Prostate gland (tissue), 2 donors: ENCODE measurements at regions not wholly inside any gene's neighbourhood (a gene's known extent, or its start where the extent isn't known, plus 50 kb on each side); places are given as distances from the start of the nearest gene placed in this dataset.
"Not testable (repeated sequence)": the region's sequence is repeated elsewhere in the genome, so short reads cannot be mapped to it uniquely, and the experiment has no call there.

ENCODE experiments used
- DNase-seq: peaks from one replicate; pipeline ENCODE4 v3.0.0-alpha.2; 2019; ENCODE audit warnings: low spot score
- H3K27ac ChIP-seq, 2 donors: fragments of 200-600 bp; sonication (generic); 2 replicates each; pipeline ENCODE4 v1.5.1; 2017 to 2019
- H3K27me3 ChIP-seq: fragments of 200-600 bp; sonication (generic); replicated peaks from 2 replicates; pipeline ENCODE4 v1.5.1; 2019; ENCODE audit not compliant: insufficient read depth
- H3K36me3 ChIP-seq, 2 donors: fragments of 200-600 bp; sonication (generic); 1 replicate in 1 of 2; 2 replicates in 1 of 2; pipeline versions ENCODE4 v1.5.1 to v1.8.1; 2017 to 2019
- H3K4me1 ChIP-seq: fragments of 200-600 bp; sonication (generic); replicated peaks from 2 replicates; pipeline ENCODE4 v1.5.1; 2019
- H3K4me3 ChIP-seq, 2 donors: fragments of 200-600 bp; sonication (generic); 2 replicates each; pipeline ENCODE4 v1.5.1; 2017 to 2019
- H3K9me3 ChIP-seq: fragments of 200-600 bp; sonication (generic); 2 replicates; pipeline ENCODE4 v1.5.1; 2017
- POLR2A ChIP-seq: fragments of 450-650 bp; IDR thresholded peaks from one replicate; pipeline ENCODE4 v1.6.1; 2016; ENCODE audit warnings: antibody characterized with exemption, mild to moderate bottlenecking
- POLR2AphosphoS5 ChIP-seq: sonication (generic); formaldehyde crosslinking; IDR thresholded peaks from one replicate; pipeline ENCODE4 v1.6.1; 2017; ENCODE audit warnings: antibody characterized with exemption
- WGBS: methylation state at CpG from one replicate; pipeline ENCODE4 v1.1.5; 2018; 5-methylcytosine and 5-hydroxymethylcytosine counted together
- intact Hi-C: fragments of 100-400 bp; cut with DNase I; formaldehyde crosslinking; loops from one replicate; pipeline ENCODE4 v1.14.2; 2022
- TF ChIP-seq, protein P1 (sequence below), 4 experiments: fragments of 200-600 bp in 2 of 4; fragments of 450-650 bp in 2 of 4; sonication (generic) in 2 of 4; IDR thresholded peaks; 1 replicate in 3 of 4; 2 replicates in 1 of 4; pipeline ENCODE4 v1.5.1; 2016 to 2019; ENCODE audit warnings: antibody characterized with exemption in 4 of 4, mild to moderate bottlenecking in 2 of 4, moderate library complexity in 2 of 4

DNA sequence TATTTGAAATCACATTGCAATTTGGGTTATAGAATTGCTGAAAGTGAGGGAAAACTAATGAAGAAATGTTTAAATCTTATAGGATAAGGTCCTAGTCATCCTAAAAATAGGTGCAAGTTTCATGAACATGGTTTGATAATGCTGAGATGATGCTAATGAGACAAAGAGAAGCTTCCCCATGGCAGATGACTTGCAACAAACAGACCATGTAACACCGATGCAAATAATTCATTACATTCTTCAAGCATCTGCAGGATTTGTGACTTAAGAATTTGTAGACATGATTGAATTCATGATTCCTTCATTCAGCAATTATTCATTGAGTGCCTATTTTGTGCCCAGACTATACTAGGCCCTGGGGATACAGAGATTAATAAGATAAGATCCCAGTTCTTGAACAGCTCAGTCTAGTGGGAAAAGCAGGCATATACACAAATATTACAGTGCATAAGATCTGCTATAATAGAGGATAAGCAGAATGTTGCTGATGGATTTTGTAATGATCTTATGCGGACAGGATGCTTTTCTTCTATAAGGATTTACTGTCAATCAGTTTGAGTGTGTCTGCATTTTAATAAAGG is 367.9 kb upstream of the GBE1 start:
- Histone ChIP-seq H3K27ac (no peak overlapping the region), H3K4me3 (no peak overlapping the region), H3K36me3 (no peaks in the 10 kb centered on the region), H3K27me3 (peaks cover 2% of the 10 kb centered on the region), H3K9me3 (no peaks in the 10 kb centered on the region), H3K4me1 (no peaks in the 10 kb centered on the region)
- DNase-seq, result no peak
- TF ChIP-seq POLR2AphosphoS5 (no peak), POLR2A (no peak)
- TF ChIP-seq, protein P1, sequence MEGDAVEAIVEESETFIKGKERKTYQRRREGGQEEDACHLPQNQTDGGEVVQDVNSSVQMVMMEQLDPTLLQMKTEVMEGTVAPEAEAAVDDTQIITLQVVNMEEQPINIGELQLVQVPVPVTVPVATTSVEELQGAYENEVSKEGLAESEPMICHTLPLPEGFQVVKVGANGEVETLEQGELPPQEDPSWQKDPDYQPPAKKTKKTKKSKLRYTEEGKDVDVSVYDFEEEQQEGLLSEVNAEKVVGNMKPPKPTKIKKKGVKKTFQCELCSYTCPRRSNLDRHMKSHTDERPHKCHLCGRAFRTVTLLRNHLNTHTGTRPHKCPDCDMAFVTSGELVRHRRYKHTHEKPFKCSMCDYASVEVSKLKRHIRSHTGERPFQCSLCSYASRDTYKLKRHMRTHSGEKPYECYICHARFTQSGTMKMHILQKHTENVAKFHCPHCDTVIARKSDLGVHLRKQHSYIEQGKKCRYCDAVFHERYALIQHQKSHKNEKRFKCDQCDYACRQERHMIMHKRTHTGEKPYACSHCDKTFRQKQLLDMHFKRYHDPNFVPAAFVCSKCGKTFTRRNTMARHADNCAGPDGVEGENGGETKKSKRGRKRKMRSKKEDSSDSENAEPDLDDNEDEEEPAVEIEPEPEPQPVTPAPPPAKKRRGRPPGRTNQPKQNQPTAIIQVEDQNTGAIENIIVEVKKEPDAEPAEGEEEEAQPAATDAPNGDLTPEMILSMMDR (IDR thresholded peaks at IDR 0.05), result no peak
- intact Hi-C loops, result no loop called here
- 93% methylated on average over 2 of the region's 2 CpGs for WGBS

DNA sequence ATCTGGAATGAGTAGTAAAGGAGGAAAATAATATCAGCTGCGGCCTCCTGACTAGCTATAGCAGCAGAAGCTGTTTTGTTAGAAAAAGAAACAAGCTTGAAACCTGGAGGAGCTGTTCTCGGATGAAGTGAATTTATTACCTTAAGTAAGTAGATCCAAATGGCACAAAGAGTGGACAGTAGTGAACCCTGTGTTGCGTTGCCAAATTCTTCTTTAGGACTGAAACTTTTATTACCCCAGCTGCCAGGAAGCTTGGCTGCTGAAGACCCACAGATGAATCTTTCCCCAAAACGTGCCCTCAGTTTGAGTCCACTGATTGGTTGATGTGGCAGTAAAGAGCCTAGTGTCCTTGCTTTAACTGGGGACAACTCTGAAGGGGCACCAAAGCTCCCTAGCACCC is 366.8 kb upstream of the GBE1 start:
- TF ChIP-seq POLR2AphosphoS5 (no peak), POLR2A (no peak)
- TF ChIP-seq, protein P1 (IDR thresholded peaks at IDR 0.05), result no peak
- Histone ChIP-seq H3K9me3 (no peaks in the 10 kb centered on the region), H3K27ac (no peak overlapping the region), H3K4me3 (no peak overlapping the region), H3K4me1 (no peaks in the 10 kb centered on the region), H3K27me3 (peaks cover 2% of the 10 kb centered on the region), H3K36me3 (no peaks in the 10 kb centered on the region)
- intact Hi-C loops, result no loop called here
- WGBS, result 14% methylated on average over 4 of the region's 4 CpGs
- DNase-seq, result no peak

DNA sequence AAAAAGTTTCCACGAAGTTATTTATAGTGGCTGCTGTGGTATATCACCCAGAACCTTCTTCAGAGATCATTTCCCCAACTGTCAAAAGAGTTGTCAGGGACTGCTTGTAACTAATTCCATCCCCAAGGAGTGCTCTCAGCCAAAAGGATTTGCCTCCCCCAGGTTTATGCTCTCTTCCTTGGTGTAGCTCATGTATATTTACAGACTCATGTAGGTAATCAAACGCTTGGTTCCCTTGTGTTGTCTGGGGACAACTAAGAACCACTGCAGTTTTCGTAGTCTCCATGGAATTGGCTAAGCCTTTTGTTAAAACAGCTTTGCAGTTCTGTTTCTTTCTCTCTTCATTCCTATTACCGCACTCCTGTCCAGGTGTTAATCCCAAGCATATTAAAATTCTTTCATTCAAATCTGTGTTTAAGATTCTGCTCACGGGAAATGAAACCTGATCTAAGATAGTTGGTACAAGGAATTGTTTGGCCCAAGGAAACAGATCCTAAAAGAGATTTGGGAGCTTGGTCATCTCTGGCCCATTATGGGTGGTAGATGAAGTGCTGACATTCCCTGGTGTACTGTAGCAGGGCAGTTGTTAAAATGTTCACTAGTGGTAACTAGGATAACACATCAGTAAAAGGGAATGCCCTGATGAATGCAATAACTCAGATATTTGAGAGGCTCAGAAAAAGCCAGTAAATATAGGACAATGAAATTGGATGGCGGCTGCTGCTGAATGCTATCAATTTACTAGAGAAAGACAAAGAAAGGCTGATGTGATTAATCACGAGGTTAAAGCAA is 361.3 kb upstream of the GBE1 start:
- no peaks in the 10 kb centered on the region for H3K9me3 ChIP-seq
- intact Hi-C loops, result no loop called here
- no peak overlapping the region for H3K4me3 ChIP-seq
- WGBS, result 63% methylated on average over 7 of the region's 7 CpGs
- no peak for TF ChIP-seq POLR2A
- TF ChIP-seq POLR2AphosphoS5, result no peak
- TF ChIP-seq, protein P1 (IDR thresholded peaks at IDR 0.05), result no peak
- no peaks in the 10 kb centered on the region for H3K36me3 ChIP-seq
- no peaks in the 10 kb centered on the region for H3K4me1 ChIP-seq
- no peak for DNase-seq
- no peak overlapping the region for H3K27ac ChIP-seq
- H3K27me3 ChIP-seq, result no peaks in the 10 kb centered on the region

GRCh38 chr3:82114589-82114988 is 353.1 kb upstream of the GBE1 start:
- WGBS, result 84% methylated on average over 6 of the region's 6 CpGs

GRCh38 chr3:82110721-82111120 is 349.3 kb upstream of the GBE1 start:
- intact Hi-C loops, H3K36me3 ChIP-seq, H3K9me3 ChIP-seq, DNase-seq, H3K27ac ChIP-seq, H3K4me3 ChIP-seq, H3K4me1 ChIP-seq, H3K27me3 ChIP-seq: not testable (repeated sequence)
- WGBS, result 94% methylated on average over 14 of the region's 14 CpGs

More at GRCh38 chr3:82114589-82114988, 353.1 kb upstream of the GBE1 start:
- H3K36me3 ChIP-seq, result no peaks in the 10 kb centered on the region
- H3K9me3 ChIP-seq, result no peaks in the 10 kb centered on the region
- no peaks in the 10 kb centered on the region for H3K4me1 ChIP-seq
- H3K27ac ChIP-seq, result no peak overlapping the region
- TF ChIP-seq POLR2AphosphoS5, result no peak
- TF ChIP-seq POLR2A, result no peak
- TF ChIP-seq, protein P1 (IDR thresholded peaks at IDR 0.05), result no peak
- H3K27me3 ChIP-seq, result no peaks in the 10 kb centered on the region
- DNase-seq, result no peak
- intact Hi-C loops, result no loop called here
- H3K4me3 ChIP-seq, result no peak overlapping the region
